ENCODE measurements at regions not wholly inside any gene's neighbourhood (a gene's known extent, or its start where the extent isn't known, plus 50 kb on each side); places are given as distances from the start of the nearest gene placed in this dataset.

- no peak for DNase-seq (ENCODE audit: low spot score in 2 of 2)
- TF ChIP-seq POLR2A (IDR thresholded peaks at IDR 0.05) = no peak
- TF ChIP-seq CTCF (IDR thresholded peaks at IDR 0.05) = no peak
- intact Hi-C loops (cut with DNase I; ENCODE audit: low total_unique reads) = no loop called here
- no peak overlapping the region for H3K4me3 ChIP-seq (ENCODE audit: low read depth, poor library complexity, severe bottlenecking)
Measured at GRCh38 chr18:22603902-22604301, 186.2 kb upstream of the CTAGE1 start.

GRCh38 chr18:22604390-22604985 is 186.8 kb upstream of the CTAGE1 start:
- no peak for TF ChIP-seq CTCF (IDR thresholded peaks at IDR 0.05)
- no peak for TF ChIP-seq POLR2A (IDR thresholded peaks at IDR 0.05)
- WGBS, 2 donors = 37 to 50% methylated on average over 10 of the region's 10 CpGs
- H3K4me3 ChIP-seq (ENCODE audit: low read depth, poor library complexity, severe bottlenecking) = no peak overlapping the region
- intact Hi-C loops (cut with DNase I; ENCODE audit: low total_unique reads) = no loop called here
- no peak for DNase-seq (ENCODE audit: low spot score in 2 of 2)

- H3K4me3 ChIP-seq (ENCODE audit: low read depth, poor library complexity, severe bottlenecking) = no peak overlapping the region
- TF ChIP-seq CTCF (IDR thresholded peaks at IDR 0.05) (no peak), POLR2A (IDR thresholded peaks at IDR 0.05) (no peak)
- WGBS, 2 donors = 39 to 42% methylated on average over 3 of the region's 3 CpGs
- intact Hi-C loops (cut with DNase I; ENCODE audit: low total_unique reads) = no loop called here
- no peak for DNase-seq (ENCODE audit: low spot score in 2 of 2)
Measured at GRCh38 chr18:22604986-22605421, 187.3 kb upstream of the CTAGE1 start.

- no peak for TF ChIP-seq POLR2A (IDR thresholded peaks at IDR 0.05)
- H3K4me3 ChIP-seq (ENCODE audit: low read depth, poor library complexity, severe bottlenecking) = no peak overlapping the region
- intact Hi-C loops (cut with DNase I; ENCODE audit: low total_unique reads) = no loop called here
- 56 to 59% methylated on average over 4 of the region's 4 CpGs for WGBS, 2 donors
- no peak for DNase-seq (ENCODE audit: low spot score in 2 of 2)
Measured at GRCh38 chr18:22605736-22606135, 188.0 kb upstream of the CTAGE1 start.

- intact Hi-C loops (cut with DNase I; ENCODE audit: low total_unique reads) = no loop called here
- no peak for DNase-seq (ENCODE audit: low spot score in 2 of 2)
- 71 to 82% methylated on average over 5 to 7 of the region's 7 CpGs for WGBS, 2 donors
- TF ChIP-seq POLR2A (IDR thresholded peaks at IDR 0.05) = no peak
- TF ChIP-seq CTCF (IDR thresholded peaks at IDR 0.05) = no peak
- H3K4me3 ChIP-seq (ENCODE audit: low read depth, poor library complexity, severe bottlenecking) = no peak overlapping the region
Measured at GRCh38 chr18:22606563-22607283, 189.0 kb upstream of the CTAGE1 start.

GRCh38 chr18:22607284-22607635 is 189.5 kb upstream of the CTAGE1 start:
- 87 to 92% methylated on average over 6 of the region's 6 CpGs for WGBS, 2 donors
- intact Hi-C loops (cut with DNase I; ENCODE audit: low total_unique reads) = no loop called here
- DNase-seq (ENCODE audit: low spot score in 2 of 2) = no peak
- no peak overlapping the region for H3K4me3 ChIP-seq (ENCODE audit: low read depth, poor library complexity, severe bottlenecking)
- TF ChIP-seq POLR2A (IDR thresholded peaks at IDR 0.05) = no peak
- no peak for TF ChIP-seq CTCF (IDR thresholded peaks at IDR 0.05)

Data from lower leg skin (tissue), 4 donors.